H9 (cell line): ENCODE measurements at regions not wholly inside any gene's neighbourhood (a gene's known extent, or its start where the extent isn't known, plus 50 kb on each side); places are given as distances from the start of the nearest gene placed in this dataset.

ENCODE experiments used
- DNase-seq: peaks from one replicate; pipeline ENCODE4 v3.0.0-alpha.2; 2017
- H2AFZ ChIP-seq: one replicate; pipeline ENCODE4 v1.6.1; 2013; ENCODE audit warnings: mild to moderate bottlenecking, low read length, control low read depth, moderate library complexity
- H2AK5ac ChIP-seq: 2 replicates; pipeline ENCODE4 v1.6.1; 2013; ENCODE audit warnings: low read length, control low read depth, mixed read lengths; ENCODE audit not compliant: insufficient read length
- H2BK120ac ChIP-seq: one replicate; pipeline ENCODE4 v1.6.1; 2013; ENCODE audit warnings: low read depth, mild to moderate bottlenecking, low read length, control low read depth, inconsistent platforms; ENCODE audit not compliant: poor library complexity, severe bottlenecking
- H2BK12ac ChIP-seq: 2 replicates; pipeline ENCODE4 v1.6.1; 2013; ENCODE audit warnings: low read length, control low read depth, mixed read lengths, low read depth; ENCODE audit not compliant: insufficient read length
- H2BK15ac ChIP-seq: 2 replicates; pipeline ENCODE4 v1.6.1; 2013; ENCODE audit warnings: low read depth, low read length, control low read depth
- H2BK20ac ChIP-seq: one replicate; pipeline ENCODE4 v1.6.1; 2013; ENCODE audit warnings: low read depth, mild to moderate bottlenecking, low read length, control low read depth, inconsistent platforms; ENCODE audit not compliant: poor library complexity, severe bottlenecking
- H2BK5ac ChIP-seq: 2 replicates; pipeline ENCODE4 v1.6.1; 2013; ENCODE audit warnings: low read length, control low read depth, mixed read lengths; ENCODE audit not compliant: insufficient read length
- H3K14ac ChIP-seq: 2 replicates; pipeline ENCODE4 v1.6.1; 2013; ENCODE audit warnings: low read length, control low read depth; ENCODE audit not compliant: insufficient read depth
- H3K18ac ChIP-seq: 2 replicates; pipeline ENCODE4 v1.6.1; 2013; ENCODE audit warnings: low read depth, mild to moderate bottlenecking, mixed read lengths, low read length, control low read depth; ENCODE audit not compliant: insufficient read length
- H3K23ac ChIP-seq: 2 replicates; pipeline ENCODE4 v1.6.1; 2013; ENCODE audit warnings: low read length, control low read depth, mixed read lengths, low read depth; ENCODE audit not compliant: insufficient read length
- H3K23me2 ChIP-seq: 2 replicates; pipeline ENCODE4 v1.6.1; 2013; ENCODE audit warnings: low read depth, mild to moderate bottlenecking, mixed read lengths, low read length, control low read depth; ENCODE audit not compliant: insufficient read length, poor library complexity, severe bottlenecking
- H3K27ac ChIP-seq: 2 replicates; pipeline ENCODE4 v1.5.1; 2013; ENCODE audit warnings: low read length, control low read depth, mixed read lengths, low read depth; ENCODE audit not compliant: insufficient read length
- H3K27me3 ChIP-seq: 2 replicates; pipeline ENCODE4 v1.6.1; 2013; ENCODE audit warnings: low read length, control low read depth, inconsistent platforms; ENCODE audit not compliant: insufficient read depth
- H3K4ac ChIP-seq: 2 replicates; pipeline ENCODE4 v1.6.1; 2013; ENCODE audit warnings: low read depth, mild to moderate bottlenecking, control low read depth, inconsistent platforms, low read length, moderate library complexity
- H3K4me1 ChIP-seq: 2 replicates; pipeline ENCODE4 v1.6.1; 2013; ENCODE audit warnings: low read length, control low read depth, inconsistent platforms; ENCODE audit not compliant: insufficient read depth
- H3K4me2 ChIP-seq: 2 replicates; pipeline ENCODE4 v1.6.1; 2013; ENCODE audit warnings: low read length, control low read depth, mixed read lengths; ENCODE audit not compliant: insufficient read length, insufficient read depth
- H3K56ac ChIP-seq: 2 replicates; pipeline ENCODE4 v1.6.1; 2013; ENCODE audit warnings: low read depth, mild to moderate bottlenecking, mixed read lengths, low read length, control low read depth; ENCODE audit not compliant: insufficient read length
- H3K79me1 ChIP-seq: 2 replicates; pipeline ENCODE4 v1.6.1; 2013; ENCODE audit warnings: low read depth, mild to moderate bottlenecking, moderate library complexity, low read length, control low read depth, inconsistent platforms; ENCODE audit not compliant: insufficient read depth, poor library complexity, severe bottlenecking
- H3K79me2 ChIP-seq: 2 replicates; pipeline ENCODE4 v1.6.1; 2013; ENCODE audit warnings: low read length, control low read depth, inconsistent platforms; ENCODE audit not compliant: insufficient read depth
- H3K9ac ChIP-seq: 2 replicates; pipeline ENCODE4 v1.6.1; 2013; ENCODE audit warnings: low read length, control low read depth, mixed read lengths; ENCODE audit not compliant: insufficient read length; ENCODE audit errors: extremely low read depth
- H3K9me3 ChIP-seq: one replicate; pipeline ENCODE4 v1.6.1; 2013; ENCODE audit warnings: low read depth, low read length, inconsistent platforms; ENCODE audit not compliant: control insufficient read depth
- H3T11ph ChIP-seq: one replicate; pipeline ENCODE4 v1.6.1; 2013; ENCODE audit warnings: mild to moderate bottlenecking, low read length, control low read depth, inconsistent platforms
- H4K20me1 ChIP-seq: one replicate; pipeline ENCODE4 v1.6.1; 2013; ENCODE audit not compliant: control insufficient read depth, insufficient read length, insufficient read depth
- H4K5ac ChIP-seq: 2 replicates; pipeline ENCODE4 v1.6.1; 2013; ENCODE audit warnings: low read depth, mild to moderate bottlenecking, mixed read lengths, low read length, control low read depth; ENCODE audit not compliant: insufficient read length
- H4K8ac ChIP-seq: replicated peaks from 2 replicates; pipeline ENCODE4 v1.6.1; 2013; ENCODE audit warnings: low read length, control low read depth, mixed read lengths, low read depth; ENCODE audit not compliant: insufficient read length
- H4K91ac ChIP-seq: 2 replicates; pipeline ENCODE4 v1.6.1; 2013; ENCODE audit warnings: low read depth, mild to moderate bottlenecking, moderate library complexity, mixed read lengths, low read length, control low read depth; ENCODE audit not compliant: insufficient read length
- H3K27ac Mint-ChIP-seq, 3 experiments: 2 replicates in 2 of 3; 3 replicates in 1 of 3; pipeline ENCODE4 v1.8.0; 2020 to 2021; ENCODE audit warnings: mixed read lengths in 3 of 3, mild to moderate bottlenecking in 1 of 3, moderate library complexity in 1 of 3
- H3K27me3 Mint-ChIP-seq: 2 replicates; pipeline ENCODE4 v1.8.0; 2021; ENCODE audit warnings: low read depth, mild to moderate bottlenecking, moderate library complexity, mixed read lengths
- H3K36me3 Mint-ChIP-seq, 3 experiments: 2 replicates in 2 of 3; 3 replicates in 1 of 3; pipeline ENCODE4 v1.8.0; 2020 to 2021; ENCODE audit warnings: low read depth in 3 of 3, mixed read lengths in 3 of 3; ENCODE audit not compliant: insufficient read depth in 1 of 3
- H3K4me1 Mint-ChIP-seq, 2 experiments: 2 replicates each; pipeline ENCODE4 v1.8.0; 2020; ENCODE audit warnings: mixed read lengths in 2 of 2
- H3K4me3 Mint-ChIP-seq, 2 experiments: 2 replicates in 1 of 2; 3 replicates in 1 of 2; pipeline ENCODE4 v1.8.0; 2020 to 2021; ENCODE audit warnings: mild to moderate bottlenecking in 2 of 2, mixed read lengths in 2 of 2, moderate library complexity in 1 of 2
- H3K9me3 Mint-ChIP-seq, 2 experiments: 2 replicates in 1 of 2; 3 replicates in 1 of 2; pipeline ENCODE4 v1.8.0; 2020; ENCODE audit warnings: mild to moderate bottlenecking in 2 of 2, mixed read lengths in 2 of 2, moderate library complexity in 1 of 2
- WGBS: extraction: QIAGEN DNeasy Blood & Tissue Kit; methylation state at CpG from one replicate; pipeline ENCODE4 v1.1.7; 2013; ENCODE audit warnings: missing lambda C conversion rate, low lambda C conversion rate, mixed read lengths; ENCODE audit not compliant: insufficient read length; ENCODE audit errors: extremely low coverage; 5-methylcytosine and 5-hydroxymethylcytosine counted together
- TF ChIP-seq, protein P1 (sequence below): fragments of 200-600 bp; sonication (generic); conservative IDR thresholded peaks from 3 replicates; pipeline ENCODE4 v1.8.0; 2021; ENCODE audit warnings: antibody characterized with exemption, mild to moderate bottlenecking

DNA sequence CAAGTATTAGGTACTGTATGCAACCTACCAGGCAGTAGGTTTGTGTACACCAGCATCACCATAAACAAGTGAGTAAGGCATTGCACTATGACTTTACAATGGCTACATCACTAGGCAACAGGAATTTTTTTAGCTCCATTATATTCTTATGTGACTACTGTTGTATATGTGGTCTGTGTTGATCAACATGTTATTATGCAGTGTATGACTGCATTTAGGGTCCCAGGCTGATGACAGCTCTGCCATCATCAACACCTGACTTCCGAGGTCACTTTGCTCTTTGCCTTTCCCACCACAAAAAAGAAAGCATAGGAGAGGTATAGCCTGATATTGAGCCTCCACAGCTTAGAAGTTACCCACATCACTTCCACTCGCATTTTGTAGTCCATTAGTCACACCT is 217.5 kb upstream of the PELI2 start:
- Histone ChIP-seq H2BK5ac (no peak overlapping the region), H2BK12ac (no peak overlapping the region), H3K23ac (no peak overlapping the region), H3K4ac (no peak overlapping the region), H3K27me3 (no peaks in the 10 kb centered on the region), H3K79me2 (no peaks in the 10 kb centered on the region), H3K9ac (no peak overlapping the region), H4K8ac (no peak overlapping the region), H3K14ac (no peak overlapping the region), H3K27ac (no peak overlapping the region), H3T11ph (no peak overlapping the region), H4K20me1 (no peaks in the 10 kb centered on the region), H4K5ac (no peak overlapping the region), H3K23me2 (no peaks in the 10 kb centered on the region), H2AK5ac (no peak overlapping the region), H2BK120ac (no peak overlapping the region), H2BK15ac (no peak overlapping the region), H2BK20ac (no peak overlapping the region), H3K4me2 (no peak overlapping the region), H3K9me3 (no peaks in the 10 kb centered on the region), H4K91ac (no peak overlapping the region), H2AFZ (no peak overlapping the region), H3K79me1 (no peaks in the 10 kb centered on the region), H3K4me1 (no peaks in the 10 kb centered on the region), H3K56ac (no peak overlapping the region), H3K18ac (no peak overlapping the region)
- Mint-ChIP-seq H3K27me3 (no peaks in the 10 kb centered on the region), H3K36me3 (no peaks in the 10 kb centered on the region), H3K4me1 (peaks cover 10 to 14% of the 10 kb centered on the region in 2 experiments), H3K27ac (no peak overlapping the region), H3K9me3 (no peaks in the 10 kb centered on the region), H3K4me3 (no peak overlapping the region)
- no CpG with 5 or more reads among the region's 2 CpGs for WGBS
- DNase-seq = no peak
- TF ChIP-seq, protein P1, sequence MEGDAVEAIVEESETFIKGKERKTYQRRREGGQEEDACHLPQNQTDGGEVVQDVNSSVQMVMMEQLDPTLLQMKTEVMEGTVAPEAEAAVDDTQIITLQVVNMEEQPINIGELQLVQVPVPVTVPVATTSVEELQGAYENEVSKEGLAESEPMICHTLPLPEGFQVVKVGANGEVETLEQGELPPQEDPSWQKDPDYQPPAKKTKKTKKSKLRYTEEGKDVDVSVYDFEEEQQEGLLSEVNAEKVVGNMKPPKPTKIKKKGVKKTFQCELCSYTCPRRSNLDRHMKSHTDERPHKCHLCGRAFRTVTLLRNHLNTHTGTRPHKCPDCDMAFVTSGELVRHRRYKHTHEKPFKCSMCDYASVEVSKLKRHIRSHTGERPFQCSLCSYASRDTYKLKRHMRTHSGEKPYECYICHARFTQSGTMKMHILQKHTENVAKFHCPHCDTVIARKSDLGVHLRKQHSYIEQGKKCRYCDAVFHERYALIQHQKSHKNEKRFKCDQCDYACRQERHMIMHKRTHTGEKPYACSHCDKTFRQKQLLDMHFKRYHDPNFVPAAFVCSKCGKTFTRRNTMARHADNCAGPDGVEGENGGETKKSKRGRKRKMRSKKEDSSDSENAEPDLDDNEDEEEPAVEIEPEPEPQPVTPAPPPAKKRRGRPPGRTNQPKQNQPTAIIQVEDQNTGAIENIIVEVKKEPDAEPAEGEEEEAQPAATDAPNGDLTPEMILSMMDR = no peak
